ENCODE measurements at regions not wholly inside any gene's neighbourhood (a gene's known extent, or its start where the extent isn't known, plus 50 kb on each side); places are given as distances from the start of the nearest gene placed in this dataset.
"Not testable (repeated sequence)": the region's sequence is repeated elsewhere in the genome, so short reads cannot be mapped to it uniquely, and the experiment has no call there.

GRCh38 chr6:16947375-16948015 lies 154.4 kb upstream of the STMND1 start:
- H3K27ac ChIP-seq (ENCODE audit: low read depth, low read length) = no peak overlapping the region
- peak overlapping the region; percentile 9 for H3K9ac ChIP-seq (ENCODE audit: low read length)
- H3K36me3 ChIP-seq (ENCODE audit: control insufficient read depth, insufficient read depth, low read length) = no peaks in the 10 kb centered on the region
- no peaks in the 10 kb centered on the region for H3K27me3 ChIP-seq (ENCODE audit: control insufficient read depth, insufficient read depth, low read length)
- peaks cover 13% of the 10 kb centered on the region for H3K4me1 ChIP-seq (ENCODE audit: control insufficient read depth, insufficient read depth, low read length)
- no peaks in the 10 kb centered on the region for H3K9me3 ChIP-seq (ENCODE audit: control insufficient read depth, insufficient read depth, low read depth, low read length)
- peak overlapping the region; percentile 25; the same call in 1 of the 2 replicates for H3K4me3 ChIP-seq (ENCODE audit: low read depth, low read length)

DNA sequence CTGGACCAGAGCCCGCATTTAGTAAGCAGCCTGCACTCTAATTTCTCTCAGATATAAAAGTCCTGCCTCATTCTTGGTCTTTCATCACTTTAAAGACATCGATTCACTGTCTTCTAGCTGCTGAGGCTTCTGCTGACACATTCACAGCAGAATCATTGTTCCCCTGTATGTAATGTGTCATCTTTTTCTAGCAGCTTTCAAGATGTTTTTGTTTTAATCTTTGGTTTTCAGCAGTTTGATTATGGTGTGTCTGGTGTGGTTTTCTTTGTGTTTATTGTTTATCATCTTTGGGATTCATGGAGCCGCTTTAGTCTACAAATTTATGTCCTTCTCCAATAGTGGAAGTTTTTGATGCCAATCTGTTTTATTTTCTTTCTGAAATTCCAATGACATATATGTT lies 157.3 kb upstream of the STMND1 start:
- H3K9me3 ChIP-seq (ENCODE audit: control insufficient read depth, insufficient read depth, low read depth, low read length) = no peaks in the 10 kb centered on the region
- H3K4me1 ChIP-seq (ENCODE audit: control insufficient read depth, insufficient read depth, low read length) = peaks cover 13% of the 10 kb centered on the region
- no peak overlapping the region for H3K4me3 ChIP-seq (ENCODE audit: low read depth, low read length)
- H3K27ac ChIP-seq (ENCODE audit: low read depth, low read length) = no peak overlapping the region
- no peak overlapping the region for H3K9ac ChIP-seq (ENCODE audit: low read length)
- H3K36me3 ChIP-seq (ENCODE audit: control insufficient read depth, insufficient read depth, low read length) = no peaks in the 10 kb centered on the region
- H3K27me3 ChIP-seq (ENCODE audit: control insufficient read depth, insufficient read depth, low read length) = no peaks in the 10 kb centered on the region

DNA sequence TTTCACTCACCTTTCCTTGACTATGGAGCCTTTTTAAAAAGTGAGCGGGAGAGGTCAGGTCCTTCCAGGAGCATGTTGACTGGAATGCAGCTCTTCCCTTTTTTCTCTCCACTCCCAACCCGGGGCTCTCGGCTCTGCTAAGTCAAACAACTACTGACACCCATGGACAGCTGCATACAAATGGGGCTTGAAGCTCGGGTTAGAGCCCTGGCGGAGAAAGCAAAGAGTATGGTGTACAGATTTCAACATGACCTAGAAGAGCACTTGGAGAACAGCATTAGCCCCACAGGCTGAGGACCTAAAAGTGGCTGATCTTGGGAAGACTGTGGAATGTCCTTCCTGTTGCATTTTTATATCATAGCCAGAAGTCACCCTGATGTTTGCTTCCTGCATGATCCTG lies 162.0 kb upstream of the STMND1 start:
- H3K36me3 ChIP-seq (ENCODE audit: control insufficient read depth, insufficient read depth, low read length) = no peaks in the 10 kb centered on the region
- no peak overlapping the region for H3K4me3 ChIP-seq (ENCODE audit: low read depth, low read length)
- H3K9me3 ChIP-seq (ENCODE audit: control insufficient read depth, insufficient read depth, low read depth, low read length) = no peaks in the 10 kb centered on the region
- no peaks in the 10 kb centered on the region; the same call in 1 of the 2 replicates for H3K4me1 ChIP-seq (ENCODE audit: control insufficient read depth, insufficient read depth, low read length)
- H3K27ac ChIP-seq (ENCODE audit: low read depth, low read length) = no peak overlapping the region
- no peaks in the 10 kb centered on the region for H3K27me3 ChIP-seq (ENCODE audit: control insufficient read depth, insufficient read depth, low read length)
- no peak overlapping the region for H3K9ac ChIP-seq (ENCODE audit: low read length)

- Histone ChIP-seq H3K4me1 (ENCODE audit: control insufficient read depth, insufficient read depth, low read length) (no peaks in the 10 kb centered on the region; the same call in 1 of the 2 replicates), H3K4me3 (ENCODE audit: low read depth, low read length) (no peak overlapping the region), H3K9me3 (ENCODE audit: control insufficient read depth, insufficient read depth, low read depth, low read length) (no peaks in the 10 kb centered on the region), H3K36me3 (ENCODE audit: control insufficient read depth, insufficient read depth, low read length) (no peaks in the 10 kb centered on the region), H3K9ac (ENCODE audit: low read length) (no peak overlapping the region), H3K27ac (ENCODE audit: low read depth, low read length) (no peak overlapping the region), H3K27me3 (ENCODE audit: control insufficient read depth, insufficient read depth, low read length) (no peaks in the 10 kb centered on the region)
Observed at GRCh38 chr6:16939351-16939750, 162.5 kb upstream of the STMND1 start.

- Histone ChIP-seq H3K9me3 (ENCODE audit: control insufficient read depth, insufficient read depth, low read depth, low read length) (no peaks in the 10 kb centered on the region), H3K4me1 (ENCODE audit: control insufficient read depth, insufficient read depth, low read length) (no peaks in the 10 kb centered on the region; the same call in 1 of the 2 replicates), H3K4me3 (ENCODE audit: low read depth, low read length) (no peak overlapping the region), H3K27ac (ENCODE audit: low read depth, low read length) (no peak overlapping the region), H3K9ac (ENCODE audit: low read length) (no peak overlapping the region), H3K36me3 (ENCODE audit: control insufficient read depth, insufficient read depth, low read length) (no peaks in the 10 kb centered on the region), H3K27me3 (ENCODE audit: control insufficient read depth, insufficient read depth, low read length) (no peaks in the 10 kb centered on the region)
Observed at GRCh38 chr6:16936893-16937292, 165.0 kb upstream of the STMND1 start.

DNA sequence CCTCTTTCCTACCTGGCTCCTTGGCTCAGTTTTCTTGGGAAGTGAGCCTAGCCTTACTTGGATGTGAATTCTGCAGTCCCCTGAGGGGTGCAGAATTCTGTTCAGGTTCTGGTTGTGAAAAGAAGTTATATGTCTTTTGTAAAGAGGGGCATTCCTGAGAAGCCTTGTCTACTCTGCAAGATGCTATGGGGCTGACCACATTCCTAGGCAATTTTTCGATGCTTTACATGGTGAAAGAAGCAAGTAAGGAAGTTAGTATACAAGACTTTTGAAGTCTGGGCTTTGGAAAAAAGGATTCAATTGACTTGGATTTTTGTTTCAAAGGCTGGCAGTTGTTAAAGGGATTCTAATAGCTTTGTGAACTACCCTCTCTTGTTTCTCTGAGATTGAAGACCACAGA lies 167.9 kb upstream of the STMND1 start:
- no peaks in the 10 kb centered on the region for H3K27me3 ChIP-seq (ENCODE audit: control insufficient read depth, insufficient read depth, low read length)
- H3K9me3 ChIP-seq (ENCODE audit: control insufficient read depth, insufficient read depth, low read depth, low read length) = no peaks in the 10 kb centered on the region
- no peak overlapping the region for H3K27ac ChIP-seq (ENCODE audit: low read depth, low read length)
- no peaks in the 10 kb centered on the region; the same call in 1 of the 2 replicates for H3K4me1 ChIP-seq (ENCODE audit: control insufficient read depth, insufficient read depth, low read length)
- H3K36me3 ChIP-seq (ENCODE audit: control insufficient read depth, insufficient read depth, low read length) = no peaks in the 10 kb centered on the region
- H3K4me3 ChIP-seq (ENCODE audit: low read depth, low read length) = no peak overlapping the region
- no peak overlapping the region for H3K9ac ChIP-seq (ENCODE audit: low read length)

DNA sequence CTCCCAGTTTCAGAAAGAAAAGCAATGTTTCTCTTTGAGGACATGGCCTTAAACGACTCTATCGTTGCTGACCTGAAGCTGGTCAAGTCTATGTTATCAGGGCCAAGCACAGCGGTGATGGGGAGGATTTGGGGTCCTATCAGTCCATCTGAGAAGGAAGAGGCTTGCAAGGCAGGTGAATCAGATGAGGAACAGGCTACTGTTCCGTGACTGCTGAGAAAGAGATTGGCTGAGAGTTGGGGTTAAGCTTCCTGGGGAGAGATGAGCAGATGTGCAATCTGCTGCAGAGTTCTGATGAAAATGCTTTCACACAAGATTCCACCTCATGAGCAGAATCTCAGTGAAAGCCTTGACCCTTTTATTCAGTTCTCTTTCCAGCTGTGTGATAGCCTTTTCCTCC lies 168.3 kb upstream of the STMND1 start:
- Histone ChIP-seq H3K36me3 (ENCODE audit: control insufficient read depth, insufficient read depth, low read length) (no peaks in the 10 kb centered on the region), H3K4me3 (ENCODE audit: low read depth, low read length) (no peak overlapping the region), H3K4me1 (ENCODE audit: control insufficient read depth, insufficient read depth, low read length) (no peaks in the 10 kb centered on the region; the same call in 1 of the 2 replicates), H3K9ac (ENCODE audit: low read length) (no peak overlapping the region), H3K9me3 (ENCODE audit: control insufficient read depth, insufficient read depth, low read depth, low read length) (no peaks in the 10 kb centered on the region), H3K27me3 (ENCODE audit: control insufficient read depth, insufficient read depth, low read length) (no peaks in the 10 kb centered on the region), H3K27ac (ENCODE audit: low read depth, low read length) (no peak overlapping the region)

DNA sequence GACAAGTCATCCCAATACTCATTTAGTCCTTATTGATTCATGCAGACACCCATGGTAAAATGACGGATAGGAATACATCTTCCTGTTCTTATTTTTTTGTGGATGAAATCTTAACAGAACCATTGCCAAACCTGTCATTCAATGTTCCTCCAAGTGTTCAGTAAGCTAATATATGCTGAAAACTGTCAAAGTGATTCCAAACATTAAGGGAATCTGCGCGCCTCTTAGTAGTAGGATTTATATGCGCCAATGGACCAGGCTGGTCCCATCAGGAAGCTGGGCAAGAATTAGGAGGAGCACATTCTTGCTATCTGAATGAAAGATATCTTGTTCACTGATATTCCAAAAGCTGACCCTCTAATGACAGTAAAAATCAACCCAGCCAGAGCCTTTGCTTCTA lies 168.9 kb upstream of the STMND1 start:
- no peaks in the 10 kb centered on the region for H3K36me3 ChIP-seq (ENCODE audit: control insufficient read depth, insufficient read depth, low read length)
- no peak overlapping the region for H3K4me3 ChIP-seq (ENCODE audit: low read depth, low read length)
- H3K9ac ChIP-seq (ENCODE audit: low read length) = no peak overlapping the region
- no peaks in the 10 kb centered on the region; the same call in 1 of the 2 replicates for H3K4me1 ChIP-seq (ENCODE audit: control insufficient read depth, insufficient read depth, low read length)
- no peaks in the 10 kb centered on the region for H3K9me3 ChIP-seq (ENCODE audit: control insufficient read depth, insufficient read depth, low read depth, low read length)
- no peak overlapping the region for H3K27ac ChIP-seq (ENCODE audit: low read depth, low read length)
- no peaks in the 10 kb centered on the region for H3K27me3 ChIP-seq (ENCODE audit: control insufficient read depth, insufficient read depth, low read length)

DNA sequence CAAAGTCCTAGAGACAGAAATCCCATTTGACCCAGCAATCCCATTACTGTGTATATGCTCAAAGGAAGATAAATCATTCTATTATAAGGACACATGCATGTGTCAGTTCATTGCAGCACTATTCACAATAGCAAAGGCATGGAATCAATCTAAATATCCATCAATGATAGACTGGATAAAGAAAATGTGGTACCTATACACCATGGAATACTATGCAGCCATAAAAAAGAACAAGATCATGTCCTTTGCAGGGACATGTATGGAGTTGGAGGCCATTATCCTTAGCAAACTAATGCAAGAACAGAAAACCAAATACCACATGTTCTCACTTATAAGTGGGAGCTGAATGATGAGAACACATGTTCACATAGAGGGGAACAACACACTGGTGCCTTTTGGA lies 169.8 kb upstream of the ATXN1 start:
- not testable (repeated sequence) for H3K27me3 ChIP-seq (ENCODE audit: control insufficient read depth, insufficient read depth, low read length); H3K4me1 ChIP-seq (ENCODE audit: control insufficient read depth, insufficient read depth, low read length); H3K4me3 ChIP-seq (ENCODE audit: low read depth, low read length); H3K36me3 ChIP-seq (ENCODE audit: control insufficient read depth, insufficient read depth, low read length); H3K9ac ChIP-seq (ENCODE audit: low read length); H3K9me3 ChIP-seq (ENCODE audit: control insufficient read depth, insufficient read depth, low read depth, low read length); H3K27ac ChIP-seq (ENCODE audit: low read depth, low read length)

GRCh38 chr6:16930432-16930831 lies 169.2 kb upstream of the ATXN1 start:
- no peaks in the 10 kb centered on the region for H3K4me1 ChIP-seq (ENCODE audit: control insufficient read depth, insufficient read depth, low read length)
- no peak overlapping the region for H3K4me3 ChIP-seq (ENCODE audit: low read depth, low read length)
- no peaks in the 10 kb centered on the region for H3K27me3 ChIP-seq (ENCODE audit: control insufficient read depth, insufficient read depth, low read length)
- H3K36me3 ChIP-seq (ENCODE audit: control insufficient read depth, insufficient read depth, low read length) = no peaks in the 10 kb centered on the region
- H3K27ac ChIP-seq (ENCODE audit: low read depth, low read length) = no peak overlapping the region
- H3K9ac ChIP-seq (ENCODE audit: low read length) = no peak overlapping the region
- H3K9me3 ChIP-seq (ENCODE audit: control insufficient read depth, insufficient read depth, low read depth, low read length) = no peaks in the 10 kb centered on the region

- H3K4me3 ChIP-seq (ENCODE audit: low read depth, low read length) = no peak overlapping the region
- H3K27me3 ChIP-seq (ENCODE audit: control insufficient read depth, insufficient read depth, low read length) = no peaks in the 10 kb centered on the region
- H3K4me1 ChIP-seq (ENCODE audit: control insufficient read depth, insufficient read depth, low read length) = no peaks in the 10 kb centered on the region
- H3K9ac ChIP-seq (ENCODE audit: low read length) = no peak overlapping the region
- no peaks in the 10 kb centered on the region for H3K36me3 ChIP-seq (ENCODE audit: control insufficient read depth, insufficient read depth, low read length)
- H3K27ac ChIP-seq (ENCODE audit: low read depth, low read length) = no peak overlapping the region
- H3K9me3 ChIP-seq (ENCODE audit: control insufficient read depth, insufficient read depth, low read depth, low read length) = no peaks in the 10 kb centered on the region
Observed at GRCh38 chr6:16929809-16930208, 168.5 kb upstream of the ATXN1 start.
